Keratinocyte (primary cell): ENCODE measurements at regions not wholly inside any gene's neighbourhood (a gene's known extent, or its start where the extent isn't known, plus 50 kb on each side); places are given as distances from the start of the nearest gene placed in this dataset.

ENCODE experiments used
- DNase-seq: peaks from one replicate; pipeline ENCODE4 v3.0.0-alpha.2; 2011; ENCODE audit warnings: low read depth, missing footprints, low spot score
- FAIRE-seq: peaks from 2 replicates; lab custom pipeline; 2011; peaks lifted over from hg19 to GRCh38; lab: Jason Lieb, UNC
- H2AFZ ChIP-seq: 2 replicates; pipeline ENCODE4 v1.6.0; 2012; ENCODE audit warnings: low read length, control low read depth, inconsistent platforms; ENCODE audit not compliant: control insufficient read depth
- H3K27ac ChIP-seq: 2 replicates; pipeline ENCODE4 v1.5.1; 2011; ENCODE audit warnings: low read length; ENCODE audit not compliant: control insufficient read depth, insufficient read depth
- H3K27me3 ChIP-seq: 3 replicates; pipeline ENCODE4 v1.6.0; 2011; ENCODE audit warnings: low read length; ENCODE audit not compliant: control insufficient read depth, insufficient read depth; ENCODE audit errors: extremely low read depth
- H3K36me3 ChIP-seq, 2 experiments: 2 replicates in 1 of 2; 3 replicates in 1 of 2; pipeline ENCODE4 v1.5.1; 2011; ENCODE audit warnings: low read length in 2 of 2, mild to moderate bottlenecking in 1 of 2; ENCODE audit not compliant: control insufficient read depth in 2 of 2, insufficient read depth in 2 of 2; ENCODE audit errors: extremely low read depth in 1 of 2
- H3K4me1 ChIP-seq: 3 replicates; pipeline ENCODE4 v1.5.1; 2011; ENCODE audit warnings: low read length; ENCODE audit not compliant: control insufficient read depth, insufficient read depth; ENCODE audit errors: extremely low read depth
- H3K4me2 ChIP-seq: 3 replicates; pipeline ENCODE4 v1.6.0; 2011; ENCODE audit warnings: low read depth, low read length; ENCODE audit not compliant: control insufficient read depth, insufficient read depth; ENCODE audit errors: extremely low read depth
- H3K4me3 ChIP-seq, 3 experiments: fragments of 200-600 bp in 1 of 3; sonication (generic) in 1 of 3; 2 replicates in 2 of 3; 3 replicates in 1 of 3; pipeline ENCODE4 v1.5.1; 2011 to 2016; ENCODE audit warnings: low read length in 3 of 3, mild to moderate bottlenecking in 3 of 3, control low read depth in 2 of 3, inconsistent platforms in 1 of 3, low read depth in 1 of 3, mixed read lengths in 1 of 3, mixed run types in 1 of 3, moderate library complexity in 1 of 3; ENCODE audit not compliant: control insufficient read depth in 2 of 3, insufficient read depth in 2 of 3; ENCODE audit errors: extremely low read depth in 1 of 3
- H3K79me2 ChIP-seq: 2 replicates; pipeline ENCODE4 v1.6.0; 2012; ENCODE audit warnings: low read length; ENCODE audit not compliant: control insufficient read depth, insufficient read depth
- H3K9ac ChIP-seq: 3 replicates; pipeline ENCODE4 v1.6.0; 2011; ENCODE audit warnings: low read length; ENCODE audit not compliant: control insufficient read depth, insufficient read depth; ENCODE audit errors: extremely low read depth
- H3K9me1 ChIP-seq: 3 replicates; pipeline ENCODE4 v1.6.0; 2011; ENCODE audit warnings: low read length; ENCODE audit not compliant: control insufficient read depth, insufficient read depth; ENCODE audit errors: extremely low read depth
- H3K9me3 ChIP-seq: 2 replicates; pipeline ENCODE4 v1.5.1; 2012; ENCODE audit warnings: low read depth, low read length; ENCODE audit not compliant: control insufficient read depth
- H4K20me1 ChIP-seq: 3 replicates; pipeline ENCODE4 v1.6.0; 2011; ENCODE audit warnings: low read length; ENCODE audit not compliant: control insufficient read depth, insufficient read depth; ENCODE audit errors: extremely low read depth
- EZH2 ChIP-seq: IDR thresholded peaks from one replicate; pipeline ENCODE4 v1.6.1; 2012; ENCODE audit warnings: inconsistent platforms, mild to moderate bottlenecking, low read length, moderate library complexity
- dilution Hi-C: fragments of 300-500 bp; cut with MboI; formaldehyde crosslinking; loops from one replicate; pipeline ENCODE4 v1.7.0; 2020; ENCODE audit warnings: low sequenced_read_pairs; ENCODE audit not compliant: extremely low pct_ligation_motif_present
- TF ChIP-seq, protein P1 (sequence below), 3 experiments: IDR thresholded peaks in 1 of 3; conservative IDR thresholded peaks in 1 of 3; optimal IDR thresholded peaks in 1 of 3; 2 replicates in 2 of 3; 3 replicates in 1 of 3; pipeline versions ENCODE3 to v1.5.1; 2011; ENCODE audit warnings: low read length in 3 of 3, mild to moderate bottlenecking in 3 of 3, moderate library complexity in 2 of 3, control low read depth in 1 of 3, inconsistent platforms in 1 of 3; ENCODE audit not compliant: insufficient read depth in 2 of 3; ENCODE audit errors: extremely low read depth in 1 of 3

- no peaks in the 10 kb centered on the region for H4K20me1 ChIP-seq
- H3K4me1 ChIP-seq, result no peaks in the 10 kb centered on the region
- H3K36me3 ChIP-seq, result no peaks in the 10 kb centered on the region
- no peak overlapping the region for H2AFZ ChIP-seq
- no peak overlapping the region for H3K4me2 ChIP-seq
- dilution Hi-C loops, result no loop called here
- TF ChIP-seq, protein P1, sequence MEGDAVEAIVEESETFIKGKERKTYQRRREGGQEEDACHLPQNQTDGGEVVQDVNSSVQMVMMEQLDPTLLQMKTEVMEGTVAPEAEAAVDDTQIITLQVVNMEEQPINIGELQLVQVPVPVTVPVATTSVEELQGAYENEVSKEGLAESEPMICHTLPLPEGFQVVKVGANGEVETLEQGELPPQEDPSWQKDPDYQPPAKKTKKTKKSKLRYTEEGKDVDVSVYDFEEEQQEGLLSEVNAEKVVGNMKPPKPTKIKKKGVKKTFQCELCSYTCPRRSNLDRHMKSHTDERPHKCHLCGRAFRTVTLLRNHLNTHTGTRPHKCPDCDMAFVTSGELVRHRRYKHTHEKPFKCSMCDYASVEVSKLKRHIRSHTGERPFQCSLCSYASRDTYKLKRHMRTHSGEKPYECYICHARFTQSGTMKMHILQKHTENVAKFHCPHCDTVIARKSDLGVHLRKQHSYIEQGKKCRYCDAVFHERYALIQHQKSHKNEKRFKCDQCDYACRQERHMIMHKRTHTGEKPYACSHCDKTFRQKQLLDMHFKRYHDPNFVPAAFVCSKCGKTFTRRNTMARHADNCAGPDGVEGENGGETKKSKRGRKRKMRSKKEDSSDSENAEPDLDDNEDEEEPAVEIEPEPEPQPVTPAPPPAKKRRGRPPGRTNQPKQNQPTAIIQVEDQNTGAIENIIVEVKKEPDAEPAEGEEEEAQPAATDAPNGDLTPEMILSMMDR (optimal IDR thresholded peaks at IDR 0.05 in 1 of 3, IDR thresholded peaks at IDR 0.05 in 1 of 3, conservative IDR thresholded peaks at IDR 0.05 in 1 of 3; ENCODE audit: extremely low read depth in 1 of 3, insufficient read depth in 2 of 3, low read length in 3 of 3), result no peak
- no peak for TF ChIP-seq EZH2
- DNase-seq (no peak), FAIRE-seq (no peak)
- H3K27me3 ChIP-seq, result no peaks in the 10 kb centered on the region
- no peaks in the 10 kb centered on the region for H3K79me2 ChIP-seq
- H3K9me3 ChIP-seq, result no peaks in the 10 kb centered on the region
- no peak overlapping the region for H3K9ac ChIP-seq
- no peak overlapping the region for H3K27ac ChIP-seq
- no peak overlapping the region for H3K4me3 ChIP-seq
- H3K9me1 ChIP-seq, result no peaks in the 10 kb centered on the region
These were observed 185.7 kb downstream of the KCNRG start for GRCh38 chr13:50200988-50201387.

- no peaks in the 10 kb centered on the region for H3K9me1 ChIP-seq
- DNase-seq (no peak), FAIRE-seq (no peak)
- no peaks in the 10 kb centered on the region for H3K9me3 ChIP-seq
- H3K9ac ChIP-seq, result no peak overlapping the region
- no peaks in the 10 kb centered on the region for H3K27me3 ChIP-seq
- H3K4me1 ChIP-seq, result no peaks in the 10 kb centered on the region
- dilution Hi-C loops, result no loop called here
- H4K20me1 ChIP-seq, result no peaks in the 10 kb centered on the region
- no peak overlapping the region for H3K4me3 ChIP-seq
- H3K4me2 ChIP-seq, result no peak overlapping the region
- no peaks in the 10 kb centered on the region for H3K36me3 ChIP-seq
- no peak overlapping the region for H2AFZ ChIP-seq
- no peak overlapping the region for H3K27ac ChIP-seq
- H3K79me2 ChIP-seq, result no peaks in the 10 kb centered on the region
- no peak for TF ChIP-seq EZH2
- TF ChIP-seq, protein P1 (optimal IDR thresholded peaks at IDR 0.05 in 1 of 3, IDR thresholded peaks at IDR 0.05 in 1 of 3, conservative IDR thresholded peaks at IDR 0.05 in 1 of 3; ENCODE audit: extremely low read depth in 1 of 3, insufficient read depth in 2 of 3, low read length in 3 of 3), result no peak
These were observed 187.2 kb downstream of the KCNRG start for GRCh38 chr13:50202485-50202884.
